Endodermal cell (in vitro differentiated cells): ENCODE measurements at regions not wholly inside any gene's neighbourhood (a gene's known extent, or its start where the extent isn't known, plus 50 kb on each side); places are given as distances from the start of the nearest gene placed in this dataset.
"Not testable (repeated sequence)": the region's sequence is repeated elsewhere in the genome, so short reads cannot be mapped to it uniquely, and the experiment has no call there.

Source experiments
- DNase-seq: peaks from one replicate; pipeline ENCODE4 v3.0.0-alpha.2; 2017
- H3K27ac ChIP-seq: 2 replicates; pipeline ENCODE4 v1.5.1; 2013; ENCODE audit warnings: mild to moderate bottlenecking, low read depth, low read length, moderate library complexity
- H3K27me3 ChIP-seq: 2 replicates; pipeline ENCODE4 v1.6.1; 2013; ENCODE audit warnings: mild to moderate bottlenecking, low read length, moderate library complexity; ENCODE audit not compliant: insufficient read depth, control insufficient read depth, poor library complexity, severe bottlenecking
- H3K36me3 ChIP-seq: 2 replicates; pipeline ENCODE4 v1.7.0; 2013; ENCODE audit warnings: mild to moderate bottlenecking, low read length, moderate library complexity; ENCODE audit not compliant: control insufficient read depth, insufficient read depth
- H3K4me1 ChIP-seq: one replicate; pipeline ENCODE4 v1.7.0; 2013; ENCODE audit warnings: low read length; ENCODE audit not compliant: control insufficient read depth, insufficient read depth
- H3K4me3 ChIP-seq: 2 replicates; pipeline ENCODE4 v1.5.1; 2013; ENCODE audit warnings: mild to moderate bottlenecking, low read length, moderate library complexity
- H3K9ac ChIP-seq: 2 replicates; pipeline ENCODE4 v1.6.1; 2013; ENCODE audit warnings: mild to moderate bottlenecking, low read length, moderate library complexity; ENCODE audit not compliant: poor library complexity, severe bottlenecking; ENCODE audit errors: extremely low read depth
- H3K9me3 ChIP-seq: 2 replicates; pipeline ENCODE4 v1.6.1; 2013; ENCODE audit warnings: mild to moderate bottlenecking, low read length, moderate library complexity; ENCODE audit not compliant: control insufficient read depth
- H3K27ac Mint-ChIP-seq: 2 replicates; pipeline ENCODE4 v1.8.0; 2020; ENCODE audit warnings: mixed read lengths
- H3K27me3 Mint-ChIP-seq: 2 replicates; pipeline ENCODE4 v1.8.0; 2021; ENCODE audit warnings: mild to moderate bottlenecking, mixed read lengths; ENCODE audit not compliant: insufficient read depth
- H3K36me3 Mint-ChIP-seq: 2 replicates; pipeline ENCODE4 v1.8.0; 2020; ENCODE audit warnings: low read depth, mixed read lengths
- H3K4me1 Mint-ChIP-seq: 2 replicates; pipeline ENCODE4 v1.8.0; 2020; ENCODE audit warnings: mixed read lengths
- H3K4me3 Mint-ChIP-seq: 2 replicates; pipeline ENCODE4 v1.8.0; 2020; ENCODE audit warnings: mild to moderate bottlenecking, moderate library complexity, mixed read lengths
- H3K9me3 Mint-ChIP-seq: 2 replicates; pipeline ENCODE4 v1.8.0; 2020; ENCODE audit warnings: mild to moderate bottlenecking, mixed read lengths
- WGBS, 2 experiments: methylation state at CpG; one replicate each; pipeline versions ENCODE4 v1.1.5 to v1.1.7; 2013; ENCODE audit warnings: missing lambda C conversion rate in 2 of 2, mixed read lengths in 1 of 2; ENCODE audit not compliant: insufficient coverage in 1 of 2, insufficient read length in 1 of 2; 5-methylcytosine and 5-hydroxymethylcytosine counted together
- TF ChIP-seq, protein P1 (sequence below): fragments of 200-600 bp; sonication (generic); conservative IDR thresholded peaks from 2 replicates; pipeline ENCODE4 v1.5.0; 2021; ENCODE audit warnings: antibody characterized with exemption, mild to moderate bottlenecking

- WGBS, 2 experiments: 100% methylated on average over 2 of the region's 2 CpGs; no CpG with 5 or more reads in 1 of the 2 experiments
- TF ChIP-seq, protein P1, sequence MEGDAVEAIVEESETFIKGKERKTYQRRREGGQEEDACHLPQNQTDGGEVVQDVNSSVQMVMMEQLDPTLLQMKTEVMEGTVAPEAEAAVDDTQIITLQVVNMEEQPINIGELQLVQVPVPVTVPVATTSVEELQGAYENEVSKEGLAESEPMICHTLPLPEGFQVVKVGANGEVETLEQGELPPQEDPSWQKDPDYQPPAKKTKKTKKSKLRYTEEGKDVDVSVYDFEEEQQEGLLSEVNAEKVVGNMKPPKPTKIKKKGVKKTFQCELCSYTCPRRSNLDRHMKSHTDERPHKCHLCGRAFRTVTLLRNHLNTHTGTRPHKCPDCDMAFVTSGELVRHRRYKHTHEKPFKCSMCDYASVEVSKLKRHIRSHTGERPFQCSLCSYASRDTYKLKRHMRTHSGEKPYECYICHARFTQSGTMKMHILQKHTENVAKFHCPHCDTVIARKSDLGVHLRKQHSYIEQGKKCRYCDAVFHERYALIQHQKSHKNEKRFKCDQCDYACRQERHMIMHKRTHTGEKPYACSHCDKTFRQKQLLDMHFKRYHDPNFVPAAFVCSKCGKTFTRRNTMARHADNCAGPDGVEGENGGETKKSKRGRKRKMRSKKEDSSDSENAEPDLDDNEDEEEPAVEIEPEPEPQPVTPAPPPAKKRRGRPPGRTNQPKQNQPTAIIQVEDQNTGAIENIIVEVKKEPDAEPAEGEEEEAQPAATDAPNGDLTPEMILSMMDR: no peak
- no peak overlapping the region for H3K27ac ChIP-seq
- Mint-ChIP-seq H3K27ac (no peak overlapping the region), H3K9me3 (peaks cover 6% of the 10 kb centered on the region), H3K36me3 (no peaks in the 10 kb centered on the region), H3K4me3 (no peak overlapping the region), H3K4me1 (no peaks in the 10 kb centered on the region), H3K27me3 (no peaks in the 10 kb centered on the region)
- H3K4me3 ChIP-seq: no peak overlapping the region
- no peaks in the 10 kb centered on the region for H3K9me3 ChIP-seq
- no peaks in the 10 kb centered on the region for H3K4me1 ChIP-seq
- H3K9ac ChIP-seq: no peak overlapping the region
- no peaks in the 10 kb centered on the region for H3K36me3 ChIP-seq
- no peak for DNase-seq
- no peaks in the 10 kb centered on the region for H3K27me3 ChIP-seq
Measured at GRCh38 chr5:117533792-117534191, 959.2 kb upstream of the SEMA6A start.

- not testable (repeated sequence) for H3K9me3 ChIP-seq, H3K9ac ChIP-seq, H3K27me3 ChIP-seq, H3K27ac ChIP-seq, H3K4me1 ChIP-seq, H3K36me3 ChIP-seq, H3K4me3 Mint-ChIP-seq, H3K36me3 Mint-ChIP-seq, H3K4me1 Mint-ChIP-seq, H3K4me3 ChIP-seq, H3K27ac Mint-ChIP-seq, H3K27me3 Mint-ChIP-seq, H3K9me3 Mint-ChIP-seq, DNase-seq
- 96 to 97% methylated on average over 18 to 30 of the region's 30 CpGs for WGBS, 2 experiments
Measured at GRCh38 chr5:117533051-117533670, 958.5 kb upstream of the SEMA6A start.

DNA sequence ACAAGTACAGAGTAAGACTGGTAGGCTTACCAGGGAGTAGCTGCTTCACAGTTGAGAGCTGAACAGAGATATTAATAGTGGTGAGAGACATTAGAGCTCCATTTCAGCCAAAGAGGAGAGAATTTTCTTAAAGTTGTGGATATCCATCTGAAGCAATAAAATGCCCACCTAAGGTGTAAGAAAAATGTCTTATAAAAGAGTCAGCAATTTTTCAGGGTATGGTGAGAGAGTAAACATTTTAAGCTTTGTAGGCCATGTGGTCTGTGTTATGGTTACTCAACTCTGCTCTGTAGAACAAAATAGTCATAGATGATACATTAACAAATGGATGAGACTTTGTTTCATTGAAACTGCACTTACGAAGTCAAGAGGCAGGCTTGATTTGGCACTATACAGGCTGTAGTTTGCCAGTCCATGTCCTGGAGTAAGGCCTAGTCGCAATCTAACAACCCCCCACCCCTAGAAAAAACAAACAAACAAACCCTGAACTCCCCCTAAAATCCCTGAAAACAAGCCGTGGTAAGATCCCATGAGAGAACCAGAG lies 945.4 kb upstream of the SEMA6A start:
- Mint-ChIP-seq H3K4me3 (no peak overlapping the region), H3K27ac (no peak overlapping the region), H3K36me3 (no peaks in the 10 kb centered on the region), H3K9me3 (peaks cover 17% of the 10 kb centered on the region), H3K27me3 (no peaks in the 10 kb centered on the region), H3K4me1 (no peaks in the 10 kb centered on the region)
- no peak for DNase-seq
- WGBS, 2 experiments: 92% methylated on average over 3 of the region's 3 CpGs; no CpG with 5 or more reads in 1 of the 2 experiments
- H3K27ac ChIP-seq: no peak overlapping the region
- H3K9ac ChIP-seq: no peak overlapping the region
- H3K9me3 ChIP-seq: no peaks in the 10 kb centered on the region
- TF ChIP-seq, protein P1: no peak
- H3K27me3 ChIP-seq: no peaks in the 10 kb centered on the region
- no peaks in the 10 kb centered on the region for H3K36me3 ChIP-seq
- H3K4me1 ChIP-seq: no peaks in the 10 kb centered on the region
- no peak overlapping the region for H3K4me3 ChIP-seq

DNA sequence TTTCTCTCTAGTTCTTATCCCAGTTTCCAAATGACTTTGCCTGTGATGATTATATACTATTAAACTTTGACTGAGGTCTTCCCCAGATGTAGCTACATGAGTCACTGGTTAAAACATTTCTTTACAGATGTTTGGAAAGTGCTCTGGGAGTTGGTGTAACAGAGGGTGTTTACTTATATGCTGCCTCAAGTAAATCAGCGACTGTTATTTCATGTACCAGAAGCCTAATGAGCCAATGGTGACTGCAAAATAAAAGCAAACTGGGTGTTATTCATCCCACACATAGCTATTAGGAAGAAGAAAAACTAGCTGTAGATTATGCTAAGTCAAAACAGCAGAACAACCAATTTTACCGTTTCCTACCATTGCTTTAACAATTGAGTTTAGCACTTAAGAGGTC lies 929.7 kb upstream of the SEMA6A start:
- H3K4me3 Mint-ChIP-seq: no peak overlapping the region
- H3K27me3 Mint-ChIP-seq: no peaks in the 10 kb centered on the region
- H3K36me3 Mint-ChIP-seq: no peaks in the 10 kb centered on the region
- H3K9me3 ChIP-seq: no peaks in the 10 kb centered on the region
- no peaks in the 10 kb centered on the region for H3K9me3 Mint-ChIP-seq
- DNase-seq: no peak
- no peaks in the 10 kb centered on the region for H3K4me1 ChIP-seq
- 80 to 89% methylated on average over 1 to 2 of the region's 2 CpGs for WGBS, 2 experiments
- TF ChIP-seq, protein P1: no peak
- H3K27me3 ChIP-seq: no peaks in the 10 kb centered on the region
- H3K27ac Mint-ChIP-seq: no peak overlapping the region
- H3K4me1 Mint-ChIP-seq: no peaks in the 10 kb centered on the region
- no peaks in the 10 kb centered on the region for H3K36me3 ChIP-seq
- no peak overlapping the region for H3K4me3 ChIP-seq
- no peak overlapping the region for H3K27ac ChIP-seq
- H3K9ac ChIP-seq: no peak overlapping the region
